ENCODE measurements at regions not wholly inside any gene's neighbourhood (a gene's known extent, or its start where the extent isn't known, plus 50 kb on each side); places are given as distances from the start of the nearest gene placed in this dataset.

DNA sequence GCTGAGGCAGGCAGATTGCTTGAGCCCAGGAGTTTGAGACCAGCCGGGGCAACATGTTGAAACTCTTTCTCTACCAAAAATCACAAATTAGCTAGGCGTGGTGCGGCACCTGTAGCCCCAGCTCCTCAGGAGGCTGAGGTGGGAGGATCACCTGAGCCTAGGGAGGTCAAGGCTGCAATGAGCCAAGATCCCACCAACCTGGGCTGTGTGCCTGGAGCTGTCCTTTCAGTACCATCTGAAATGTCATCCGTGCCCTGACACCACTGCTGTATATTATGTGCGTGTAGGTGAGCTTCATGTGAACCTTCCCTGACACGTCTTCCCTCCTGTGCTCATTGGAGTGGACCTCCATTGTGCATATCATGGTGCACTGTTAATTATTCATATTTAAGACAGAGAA is 84.8 kb upstream of the HNRNPA3 start:
- DNase-seq (ENCODE audit: low spot score in 2 of 2, unreplicated experiment in 2 of 2): no peak
- no peak overlapping the region for H3K4me3 Mint-ChIP-seq
- no peaks in the 10 kb centered on the region for H3K36me3 Mint-ChIP-seq
- H3K4me1 Mint-ChIP-seq: no peaks in the 10 kb centered on the region
- H3K9me3 Mint-ChIP-seq: peaks cover 4% of the 10 kb centered on the region
- no peak overlapping the region for H3K27ac Mint-ChIP-seq
- no peaks in the 10 kb centered on the region for H3K27me3 Mint-ChIP-seq (ENCODE audit: low read depth)
- TF ChIP-seq, protein P1, sequence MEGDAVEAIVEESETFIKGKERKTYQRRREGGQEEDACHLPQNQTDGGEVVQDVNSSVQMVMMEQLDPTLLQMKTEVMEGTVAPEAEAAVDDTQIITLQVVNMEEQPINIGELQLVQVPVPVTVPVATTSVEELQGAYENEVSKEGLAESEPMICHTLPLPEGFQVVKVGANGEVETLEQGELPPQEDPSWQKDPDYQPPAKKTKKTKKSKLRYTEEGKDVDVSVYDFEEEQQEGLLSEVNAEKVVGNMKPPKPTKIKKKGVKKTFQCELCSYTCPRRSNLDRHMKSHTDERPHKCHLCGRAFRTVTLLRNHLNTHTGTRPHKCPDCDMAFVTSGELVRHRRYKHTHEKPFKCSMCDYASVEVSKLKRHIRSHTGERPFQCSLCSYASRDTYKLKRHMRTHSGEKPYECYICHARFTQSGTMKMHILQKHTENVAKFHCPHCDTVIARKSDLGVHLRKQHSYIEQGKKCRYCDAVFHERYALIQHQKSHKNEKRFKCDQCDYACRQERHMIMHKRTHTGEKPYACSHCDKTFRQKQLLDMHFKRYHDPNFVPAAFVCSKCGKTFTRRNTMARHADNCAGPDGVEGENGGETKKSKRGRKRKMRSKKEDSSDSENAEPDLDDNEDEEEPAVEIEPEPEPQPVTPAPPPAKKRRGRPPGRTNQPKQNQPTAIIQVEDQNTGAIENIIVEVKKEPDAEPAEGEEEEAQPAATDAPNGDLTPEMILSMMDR (IDR thresholded peaks at IDR 0.05; ENCODE audit: unreplicated experiment): no peak

- H3K9me3 Mint-ChIP-seq: peaks cover 4% of the 10 kb centered on the region
- H3K27ac Mint-ChIP-seq: no peak overlapping the region
- no peaks in the 10 kb centered on the region for H3K27me3 Mint-ChIP-seq (ENCODE audit: low read depth)
- TF ChIP-seq, protein P1 (IDR thresholded peaks at IDR 0.05; ENCODE audit: unreplicated experiment): no peak
- no peak for DNase-seq (ENCODE audit: low spot score in 2 of 2, unreplicated experiment in 2 of 2)
- no peaks in the 10 kb centered on the region for H3K4me1 Mint-ChIP-seq
- no peaks in the 10 kb centered on the region for H3K36me3 Mint-ChIP-seq
- no peak overlapping the region for H3K4me3 Mint-ChIP-seq
Measured at GRCh38 chr2:177129610-177130009, 83.0 kb upstream of the HNRNPA3 start.

GRCh38 chr2:177131858-177132257 is 80.7 kb upstream of the HNRNPA3 start:
- Mint-ChIP-seq H3K27ac (no peak overlapping the region), H3K4me1 (no peaks in the 10 kb centered on the region), H3K36me3 (no peaks in the 10 kb centered on the region), H3K4me3 (no peak overlapping the region), H3K27me3 (ENCODE audit: low read depth) (no peaks in the 10 kb centered on the region), H3K9me3 (peaks cover 4% of the 10 kb centered on the region)
- TF ChIP-seq, protein P1 (IDR thresholded peaks at IDR 0.05; ENCODE audit: unreplicated experiment): no peak
- DNase-seq (ENCODE audit: low spot score in 2 of 2, unreplicated experiment in 2 of 2): no peak

DNA sequence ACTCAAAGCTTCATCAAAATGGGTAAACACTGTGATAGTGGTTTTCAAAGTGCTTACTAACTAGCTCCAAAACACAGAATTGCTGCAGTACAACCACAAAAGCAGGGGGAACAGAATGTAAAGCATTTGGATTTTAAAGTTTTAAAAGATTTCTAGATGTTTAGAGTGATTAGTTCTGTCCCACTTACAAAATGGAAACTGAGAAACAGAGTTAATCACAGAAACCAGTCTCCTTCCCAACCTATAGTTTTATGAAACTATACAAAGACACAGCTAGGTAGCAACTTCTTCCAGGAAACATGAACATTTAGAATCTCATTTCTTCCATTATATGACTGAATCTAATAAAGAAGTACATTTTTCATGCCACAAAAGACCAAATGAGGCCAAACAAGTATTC is 73.8 kb upstream of the HNRNPA3 start:
- Mint-ChIP-seq H3K4me1 (peaks cover 1% of the 10 kb centered on the region), H3K36me3 (no peaks in the 10 kb centered on the region), H3K4me3 (no peak overlapping the region), H3K27ac (no peak overlapping the region), H3K27me3 (ENCODE audit: low read depth) (peaks cover 3% of the 10 kb centered on the region), H3K9me3 (no peaks in the 10 kb centered on the region)
- TF ChIP-seq, protein P1 (IDR thresholded peaks at IDR 0.05; ENCODE audit: unreplicated experiment): no peak
- DNase-seq (ENCODE audit: low spot score in 2 of 2, unreplicated experiment in 2 of 2): no peak

DNA sequence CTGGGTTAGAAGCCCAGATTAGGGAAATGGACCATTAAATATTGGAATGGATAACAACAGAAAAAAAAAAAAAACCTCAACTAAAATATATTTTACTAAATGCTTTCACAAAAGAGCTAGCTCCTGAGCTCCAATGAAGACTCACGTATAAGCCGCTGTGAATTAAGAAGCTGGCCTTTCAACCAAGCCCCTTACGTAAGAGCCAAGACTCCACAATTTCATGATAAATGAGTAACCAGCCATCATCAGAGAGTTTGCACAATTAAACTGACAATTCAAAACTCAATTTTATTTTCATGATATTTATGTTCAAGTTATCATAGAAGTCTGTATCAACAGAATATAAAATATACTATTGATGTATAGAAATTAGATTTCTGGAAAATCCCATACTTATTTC is 70.7 kb upstream of the HNRNPA3 start:
- TF ChIP-seq, protein P1 (IDR thresholded peaks at IDR 0.05; ENCODE audit: unreplicated experiment): no peak
- Mint-ChIP-seq H3K27ac (no peak overlapping the region), H3K27me3 (ENCODE audit: low read depth) (peaks cover 3% of the 10 kb centered on the region)

GRCh38 chr2:177143444-177143843 is 69.2 kb upstream of the HNRNPA3 start:
- no peaks in the 10 kb centered on the region for H3K36me3 Mint-ChIP-seq
- H3K27me3 Mint-ChIP-seq (ENCODE audit: low read depth): peaks cover 10% of the 10 kb centered on the region
- H3K4me1 Mint-ChIP-seq: peaks cover 18% of the 10 kb centered on the region
- no peak overlapping the region for H3K4me3 Mint-ChIP-seq
- H3K27ac Mint-ChIP-seq: no peak overlapping the region
- DNase-seq (ENCODE audit: low spot score in 2 of 2, unreplicated experiment in 2 of 2): no peak
- TF ChIP-seq, protein P1 (IDR thresholded peaks at IDR 0.05; ENCODE audit: unreplicated experiment): no peak
- no peaks in the 10 kb centered on the region for H3K9me3 Mint-ChIP-seq

More for the DNA sequence above, 70.7 kb upstream of the HNRNPA3 start:
- DNase-seq (ENCODE audit: low spot score in 2 of 2, unreplicated experiment in 2 of 2): no peak
- peaks cover 8% of the 10 kb centered on the region for H3K4me1 Mint-ChIP-seq
- no peaks in the 10 kb centered on the region for H3K36me3 Mint-ChIP-seq
- no peaks in the 10 kb centered on the region for H3K9me3 Mint-ChIP-seq
- H3K4me3 Mint-ChIP-seq: no peak overlapping the region
